GM19238 (cell line): ENCODE measurements at regions not wholly inside any gene's neighbourhood (a gene's known extent, or its start where the extent isn't known, plus 50 kb on each side); places are given as distances from the start of the nearest gene placed in this dataset.
"Not testable (repeated sequence)": the region's sequence is repeated elsewhere in the genome, so short reads cannot be mapped to it uniquely, and the experiment has no call there.

Experiments used
- DNase-seq: peaks from one replicate; pipeline ENCODE4 v3.0.0; 2011; ENCODE audit warnings: low spot score; ENCODE audit not compliant: insufficient read length

- DNase-seq, result no peak
Observed at GRCh38 chr14:38410442-38410841, 154.5 kb upstream of the CLEC14A start.

GRCh38 chr14:38409071-38409705 is 153.3 kb upstream of the CLEC14A start:
- no peak for DNase-seq

- DNase-seq, result no peak
Observed at GRCh38 chr14:38405851-38406635, 150.2 kb upstream of the CLEC14A start.

- DNase-seq, result no peak
Observed at GRCh38 chr14:38404616-38405015, 148.7 kb upstream of the CLEC14A start.

- DNase-seq, result no peak
Observed at GRCh38 chr14:38404100-38404541, 148.2 kb upstream of the CLEC14A start.

- no peak for DNase-seq
Observed at GRCh38 chr14:38400751-38401150, 144.9 kb upstream of the CLEC14A start.

GRCh38 chr14:38399652-38400051 is 143.8 kb upstream of the CLEC14A start:
- no peak for DNase-seq

GRCh38 chr14:38394767-38395166 is 138.9 kb upstream of the CLEC14A start:
- no peak for DNase-seq

GRCh38 chr14:38394064-38394463 is 138.2 kb upstream of the CLEC14A start:
- DNase-seq, result no peak

GRCh38 chr14:38391334-38391733 is 135.4 kb upstream of the CLEC14A start:
- DNase-seq, result no peak

GRCh38 chr14:38389681-38390080 is 133.8 kb upstream of the CLEC14A start:
- DNase-seq, result no peak

GRCh38 chr14:38387821-38388220 is 131.9 kb upstream of the CLEC14A start:
- no peak for DNase-seq

- no peak for DNase-seq
Observed at GRCh38 chr14:38385836-38386235, 129.9 kb upstream of the CLEC14A start.

GRCh38 chr14:38385343-38385742 is 129.4 kb upstream of the CLEC14A start:
- DNase-seq, result no peak

- no peak for DNase-seq
Observed at GRCh38 chr14:38384741-38385140, 128.8 kb upstream of the CLEC14A start.

GRCh38 chr14:38367922-38368321 is 112.0 kb upstream of the CLEC14A start:
- no peak for DNase-seq

GRCh38 chr14:38366374-38366773 is 110.5 kb upstream of the CLEC14A start:
- DNase-seq, result no peak

GRCh38 chr14:38363217-38363616 is 107.3 kb upstream of the CLEC14A start:
- no peak for DNase-seq

GRCh38 chr14:38357557-38357956 is 101.7 kb upstream of the CLEC14A start:
- DNase-seq, result no peak

- not testable (repeated sequence) for DNase-seq
Observed at GRCh38 chr14:38355473-38355872, 99.6 kb upstream of the CLEC14A start.

GRCh38 chr14:38350102-38350501 is 94.2 kb upstream of the CLEC14A start:
- DNase-seq, result no peak

- no peak for DNase-seq
Observed at GRCh38 chr14:38342803-38343202, 86.9 kb upstream of the CLEC14A start.

- no peak for DNase-seq
Observed at GRCh38 chr14:38339696-38340095, 83.8 kb upstream of the CLEC14A start.
